ENCODE measurements at regions not wholly inside any gene's neighbourhood (a gene's known extent, or its start where the extent isn't known, plus 50 kb on each side); places are given as distances from the start of the nearest gene placed in this dataset.

DNA sequence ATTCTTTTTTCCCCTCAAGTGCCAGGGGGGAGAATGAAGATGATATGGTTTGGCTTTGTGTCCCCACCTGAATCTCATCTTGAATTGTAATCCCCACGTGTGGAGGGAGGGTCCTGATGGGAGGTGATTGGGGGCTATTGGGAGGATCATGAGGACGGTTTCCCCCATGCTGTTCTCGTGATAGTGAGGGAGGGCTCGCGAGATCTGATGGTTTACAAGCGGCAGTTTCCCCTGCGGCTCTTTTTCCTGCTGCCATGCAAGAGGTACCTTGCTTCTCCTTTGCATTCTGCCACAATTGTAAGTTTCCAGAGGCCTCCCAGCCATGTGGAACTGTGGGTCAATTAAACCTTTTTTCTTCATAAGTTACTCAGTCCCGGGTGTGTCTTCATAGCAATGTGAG is 173.7 kb downstream of the CAND1 start:
- TF ChIP-seq, protein P1, sequence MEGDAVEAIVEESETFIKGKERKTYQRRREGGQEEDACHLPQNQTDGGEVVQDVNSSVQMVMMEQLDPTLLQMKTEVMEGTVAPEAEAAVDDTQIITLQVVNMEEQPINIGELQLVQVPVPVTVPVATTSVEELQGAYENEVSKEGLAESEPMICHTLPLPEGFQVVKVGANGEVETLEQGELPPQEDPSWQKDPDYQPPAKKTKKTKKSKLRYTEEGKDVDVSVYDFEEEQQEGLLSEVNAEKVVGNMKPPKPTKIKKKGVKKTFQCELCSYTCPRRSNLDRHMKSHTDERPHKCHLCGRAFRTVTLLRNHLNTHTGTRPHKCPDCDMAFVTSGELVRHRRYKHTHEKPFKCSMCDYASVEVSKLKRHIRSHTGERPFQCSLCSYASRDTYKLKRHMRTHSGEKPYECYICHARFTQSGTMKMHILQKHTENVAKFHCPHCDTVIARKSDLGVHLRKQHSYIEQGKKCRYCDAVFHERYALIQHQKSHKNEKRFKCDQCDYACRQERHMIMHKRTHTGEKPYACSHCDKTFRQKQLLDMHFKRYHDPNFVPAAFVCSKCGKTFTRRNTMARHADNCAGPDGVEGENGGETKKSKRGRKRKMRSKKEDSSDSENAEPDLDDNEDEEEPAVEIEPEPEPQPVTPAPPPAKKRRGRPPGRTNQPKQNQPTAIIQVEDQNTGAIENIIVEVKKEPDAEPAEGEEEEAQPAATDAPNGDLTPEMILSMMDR (IDR thresholded peaks at IDR 0.05; ENCODE audit: poor library complexity, severe bottlenecking), result no peak
- TF ChIP-seq POLR2AphosphoS5 (IDR thresholded peaks at IDR 0.05), result no peak
- no peak for TF ChIP-seq EP300 (conservative IDR thresholded peaks at IDR 0.05; ENCODE audit: poor library complexity, severe bottlenecking)
- no peak for TF ChIP-seq MXI1 (conservative IDR thresholded peaks at IDR 0.05; ENCODE audit: poor library complexity, severe bottlenecking)
- no peak for TF ChIP-seq EZH2 (IDR thresholded peaks at IDR 0.05; ENCODE audit: borderline replicate concordance, insufficient read depth, low read length, poor library complexity, severe bottlenecking)
- TF ChIP-seq TAF1 (IDR thresholded peaks at IDR 0.05; ENCODE audit: low read depth), result no peak
- TF ChIP-seq, protein P2, sequence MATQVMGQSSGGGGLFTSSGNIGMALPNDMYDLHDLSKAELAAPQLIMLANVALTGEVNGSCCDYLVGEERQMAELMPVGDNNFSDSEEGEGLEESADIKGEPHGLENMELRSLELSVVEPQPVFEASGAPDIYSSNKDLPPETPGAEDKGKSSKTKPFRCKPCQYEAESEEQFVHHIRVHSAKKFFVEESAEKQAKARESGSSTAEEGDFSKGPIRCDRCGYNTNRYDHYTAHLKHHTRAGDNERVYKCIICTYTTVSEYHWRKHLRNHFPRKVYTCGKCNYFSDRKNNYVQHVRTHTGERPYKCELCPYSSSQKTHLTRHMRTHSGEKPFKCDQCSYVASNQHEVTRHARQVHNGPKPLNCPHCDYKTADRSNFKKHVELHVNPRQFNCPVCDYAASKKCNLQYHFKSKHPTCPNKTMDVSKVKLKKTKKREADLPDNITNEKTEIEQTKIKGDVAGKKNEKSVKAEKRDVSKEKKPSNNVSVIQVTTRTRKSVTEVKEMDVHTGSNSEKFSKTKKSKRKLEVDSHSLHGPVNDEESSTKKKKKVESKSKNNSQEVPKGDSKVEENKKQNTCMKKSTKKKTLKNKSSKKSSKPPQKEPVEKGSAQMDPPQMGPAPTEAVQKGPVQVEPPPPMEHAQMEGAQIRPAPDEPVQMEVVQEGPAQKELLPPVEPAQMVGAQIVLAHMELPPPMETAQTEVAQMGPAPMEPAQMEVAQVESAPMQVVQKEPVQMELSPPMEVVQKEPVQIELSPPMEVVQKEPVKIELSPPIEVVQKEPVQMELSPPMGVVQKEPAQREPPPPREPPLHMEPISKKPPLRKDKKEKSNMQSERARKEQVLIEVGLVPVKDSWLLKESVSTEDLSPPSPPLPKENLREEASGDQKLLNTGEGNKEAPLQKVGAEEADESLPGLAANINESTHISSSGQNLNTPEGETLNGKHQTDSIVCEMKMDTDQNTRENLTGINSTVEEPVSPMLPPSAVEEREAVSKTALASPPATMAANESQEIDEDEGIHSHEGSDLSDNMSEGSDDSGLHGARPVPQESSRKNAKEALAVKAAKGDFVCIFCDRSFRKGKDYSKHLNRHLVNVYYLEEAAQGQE (IDR thresholded peaks at IDR 0.05; ENCODE audit: borderline replicate concordance), result no peak

Measured in neural cell (in vitro differentiated cells).